Prostate gland (tissue), 2 donors: ENCODE measurements at regions not wholly inside any gene's neighbourhood (a gene's known extent, or its start where the extent isn't known, plus 50 kb on each side); places are given as distances from the start of the nearest gene placed in this dataset.

Experiments used
- POLR2AphosphoS5 ChIP-seq: sonication (generic); formaldehyde crosslinking; IDR thresholded peaks from one replicate; pipeline ENCODE4 v1.6.1; 2017; ENCODE audit warnings: antibody characterized with exemption
- TF ChIP-seq, protein P1 (sequence below), 4 experiments: fragments of 200-600 bp in 2 of 4; fragments of 450-650 bp in 2 of 4; sonication (generic) in 2 of 4; IDR thresholded peaks; 1 replicate in 3 of 4; 2 replicates in 1 of 4; pipeline ENCODE4 v1.5.1; 2016 to 2019; ENCODE audit warnings: antibody characterized with exemption in 4 of 4, mild to moderate bottlenecking in 2 of 4, moderate library complexity in 2 of 4

DNA sequence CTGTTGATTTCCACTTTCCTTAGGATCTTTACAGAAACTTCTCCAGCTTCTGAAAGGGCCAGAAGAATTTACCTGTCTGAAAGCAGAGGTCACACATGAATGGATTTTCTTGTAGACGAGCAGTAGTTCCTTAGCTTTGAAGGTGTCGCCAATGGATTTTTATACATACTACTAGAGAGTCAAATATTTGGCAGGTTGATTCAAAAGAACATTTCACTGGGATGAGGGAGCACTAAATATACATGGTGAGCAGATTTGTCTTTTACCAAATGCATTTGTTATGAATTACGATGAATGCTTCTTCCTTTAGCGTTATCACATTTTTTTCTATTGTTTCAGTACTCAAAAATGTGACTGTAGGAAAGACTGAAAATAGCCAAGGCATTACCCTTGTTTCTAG, 162.3 kb downstream of the PAX1 start:
- no peak for TF ChIP-seq POLR2AphosphoS5
- TF ChIP-seq, protein P1, sequence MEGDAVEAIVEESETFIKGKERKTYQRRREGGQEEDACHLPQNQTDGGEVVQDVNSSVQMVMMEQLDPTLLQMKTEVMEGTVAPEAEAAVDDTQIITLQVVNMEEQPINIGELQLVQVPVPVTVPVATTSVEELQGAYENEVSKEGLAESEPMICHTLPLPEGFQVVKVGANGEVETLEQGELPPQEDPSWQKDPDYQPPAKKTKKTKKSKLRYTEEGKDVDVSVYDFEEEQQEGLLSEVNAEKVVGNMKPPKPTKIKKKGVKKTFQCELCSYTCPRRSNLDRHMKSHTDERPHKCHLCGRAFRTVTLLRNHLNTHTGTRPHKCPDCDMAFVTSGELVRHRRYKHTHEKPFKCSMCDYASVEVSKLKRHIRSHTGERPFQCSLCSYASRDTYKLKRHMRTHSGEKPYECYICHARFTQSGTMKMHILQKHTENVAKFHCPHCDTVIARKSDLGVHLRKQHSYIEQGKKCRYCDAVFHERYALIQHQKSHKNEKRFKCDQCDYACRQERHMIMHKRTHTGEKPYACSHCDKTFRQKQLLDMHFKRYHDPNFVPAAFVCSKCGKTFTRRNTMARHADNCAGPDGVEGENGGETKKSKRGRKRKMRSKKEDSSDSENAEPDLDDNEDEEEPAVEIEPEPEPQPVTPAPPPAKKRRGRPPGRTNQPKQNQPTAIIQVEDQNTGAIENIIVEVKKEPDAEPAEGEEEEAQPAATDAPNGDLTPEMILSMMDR (IDR thresholded peaks at IDR 0.05): no peak
